ENCODE measurements at regions not wholly inside any gene's neighbourhood (a gene's known extent, or its start where the extent isn't known, plus 50 kb on each side); places are given as distances from the start of the nearest gene placed in this dataset.

- H3K4me3 ChIP-seq (ENCODE audit: low read depth, low read length), result no peak overlapping the region
- TF ChIP-seq CTCF (IDR thresholded peaks at IDR 0.05; ENCODE audit: low read depth, low read length), result no peak
These were observed 223.9 kb upstream of the TCF4 start for GRCh38 chr18:55811925-55812324.

GRCh38 chr18:55805666-55806065, 217.7 kb upstream of the TCF4 start:
- TF ChIP-seq CTCF (IDR thresholded peaks at IDR 0.05; ENCODE audit: low read depth, low read length), result no peak

GRCh38 chr18:55795101-55795669, 207.2 kb upstream of the TCF4 start:
- no peak for TF ChIP-seq CTCF (IDR thresholded peaks at IDR 0.05; ENCODE audit: low read depth, low read length)
- H3K4me3 ChIP-seq (ENCODE audit: low read depth, low read length), result peak overlapping the region; percentile 54

More at GRCh38 chr18:55805666-55806065, 217.7 kb upstream of the TCF4 start:
- H3K4me3 ChIP-seq (ENCODE audit: low read depth, low read length), result no peak overlapping the region

- no peak for TF ChIP-seq CTCF (IDR thresholded peaks at IDR 0.05; ENCODE audit: low read depth, low read length)
- H3K4me3 ChIP-seq (ENCODE audit: low read depth, low read length), result peak overlapping the region; percentile 54
These were observed 206.5 kb upstream of the TCF4 start for GRCh38 chr18:55794288-55795052.

- H3K4me3 ChIP-seq (ENCODE audit: low read depth, low read length), result no peak overlapping the region
- no peak for TF ChIP-seq CTCF (IDR thresholded peaks at IDR 0.05; ENCODE audit: low read depth, low read length)
These were observed 202.3 kb upstream of the TCF4 start for GRCh38 chr18:55790296-55790695.

- no peak overlapping the region for H3K4me3 ChIP-seq (ENCODE audit: low read depth, low read length)
- TF ChIP-seq CTCF (IDR thresholded peaks at IDR 0.05; ENCODE audit: low read depth, low read length), result no peak
These were observed 199.6 kb upstream of the TCF4 start for GRCh38 chr18:55787536-55788073.

- no peak overlapping the region for H3K4me3 ChIP-seq (ENCODE audit: low read depth, low read length)
- TF ChIP-seq CTCF (IDR thresholded peaks at IDR 0.05; ENCODE audit: low read depth, low read length), result no peak
These were observed 198.8 kb upstream of the TCF4 start for GRCh38 chr18:55786651-55787272.

All from WI38 (cell line).